OCI-LY1 (cell line): ENCODE measurements at regions not wholly inside any gene's neighbourhood (a gene's known extent, or its start where the extent isn't known, plus 50 kb on each side); places are given as distances from the start of the nearest gene placed in this dataset.

Source experiments
- H2AFZ ChIP-seq: fragments of 200-600 bp; sonication (generic), shearing (Covaris generic); 2 replicates; pipeline ENCODE4 v1.6.0; 2014; ENCODE audit warnings: antibody characterized with exemption, mild to moderate bottlenecking, low read length
- H3F3A ChIP-seq: fragments of 200-600 bp; sonication (generic), shearing (Covaris generic); 2 replicates; pipeline ENCODE4 v1.6.0; 2014; ENCODE audit warnings: mild to moderate bottlenecking, antibody characterized with exemption, low read length, moderate library complexity; ENCODE audit not compliant: insufficient read depth
- H3K27ac ChIP-seq: fragments of 200-600 bp; sonication (generic); 2 replicates; pipeline ENCODE4 v1.5.1; 2014; ENCODE audit warnings: low read length, mixed run types, mild to moderate bottlenecking, low read depth; ENCODE audit not compliant: poor library complexity, severe bottlenecking
- H3K27me3 ChIP-seq: fragments of 200-600 bp; sonication (generic); 2 replicates; pipeline ENCODE4 v1.6.0; 2014; ENCODE audit warnings: antibody characterized with exemption, mild to moderate bottlenecking, low read length, moderate library complexity; ENCODE audit not compliant: insufficient read depth
- H3K36me3 ChIP-seq: fragments of 200-600 bp; sonication (generic); 2 replicates; pipeline ENCODE4 v1.6.1; 2014; ENCODE audit warnings: mild to moderate bottlenecking, antibody characterized with exemption, low read length, moderate library complexity, mixed read lengths; ENCODE audit not compliant: insufficient read depth
- H3K4me1 ChIP-seq: fragments of 200-600 bp; sonication (generic); 2 replicates; pipeline ENCODE4 v1.5.1; 2014; ENCODE audit warnings: mild to moderate bottlenecking, low read length, moderate library complexity; ENCODE audit not compliant: insufficient read depth, severe bottlenecking
- H3K4me2 ChIP-seq: fragments of 200-600 bp; sonication (generic), shearing (Covaris generic); 2 replicates; pipeline ENCODE4 v1.6.1; 2014; ENCODE audit warnings: low read length
- H3K4me3 ChIP-seq: fragments of 200-600 bp; sonication (generic); 2 replicates; pipeline ENCODE4 v1.5.1; 2014; ENCODE audit warnings: low read length, low read depth, mild to moderate bottlenecking, mixed read lengths; ENCODE audit not compliant: poor library complexity, severe bottlenecking
- H3K79me2 ChIP-seq: fragments of 200-600 bp; shearing (Covaris generic); 2 replicates; pipeline ENCODE4 v1.6.1; 2016; ENCODE audit warnings: mixed run types, low read length, mixed read lengths; ENCODE audit not compliant: insufficient read depth
- H3K9ac ChIP-seq: fragments of 200-600 bp; sonication (generic), shearing (Covaris generic); 2 replicates; pipeline ENCODE4 v1.6.1; 2014; ENCODE audit warnings: mild to moderate bottlenecking, low read length, mixed read lengths
- H3K9me2 ChIP-seq: fragments of 200-600 bp; sonication (generic), shearing (Covaris generic); 2 replicates; pipeline ENCODE4 v1.6.1; 2014; ENCODE audit warnings: low read depth, mild to moderate bottlenecking, low read length, mixed read lengths
- H3K9me3 ChIP-seq: fragments of 200-600 bp; shearing (Covaris generic); 2 replicates; pipeline ENCODE4 v1.6.1; 2014; ENCODE audit warnings: low read length, mixed read lengths
- H4K20me1 ChIP-seq: fragments of 200-600 bp; sonication (generic), shearing (Covaris generic); 2 replicates; pipeline ENCODE4 v1.6.0; 2016; ENCODE audit warnings: mild to moderate bottlenecking, low read length; ENCODE audit not compliant: insufficient read depth
- CTCF ChIP-seq: fragments of 200-600 bp; sonication (generic), shearing (Covaris generic); IDR thresholded peaks from 2 replicates; pipeline ENCODE4 v1.5.1; 2017; ENCODE audit warnings: mild to moderate bottlenecking, antibody characterized with exemption, low read length, moderate library complexity, mixed read lengths
- EZH2 ChIP-seq: fragments of 200-600 bp; sonication (generic), shearing (Covaris generic); IDR thresholded peaks from 2 replicates; pipeline ENCODE4 v1.8.0; 2017; ENCODE audit warnings: borderline replicate concordance, mixed run types, mild to moderate bottlenecking, antibody characterized with exemption, low read length, moderate library complexity, mixed read lengths

- Histone ChIP-seq H3K4me3 (no peak overlapping the region), H3K4me2 (no peak overlapping the region), H3K27me3 (no peaks in the 10 kb centered on the region), H3K9me3 (no peaks in the 10 kb centered on the region), H2AFZ (no peak overlapping the region), H3F3A (no peaks in the 10 kb centered on the region), H3K9ac (no peak overlapping the region), H3K27ac (no peak overlapping the region), H3K9me2 (no peaks in the 10 kb centered on the region), H3K79me2 (no peaks in the 10 kb centered on the region), H4K20me1 (no peaks in the 10 kb centered on the region), H3K36me3 (no peaks in the 10 kb centered on the region), H3K4me1 (no peaks in the 10 kb centered on the region)
- TF ChIP-seq EZH2 (no peak), CTCF (no peak)
These were observed 448.8 kb upstream of the BTBD3 start for GRCh38 chr20:11468880-11469279.

- Histone ChIP-seq H2AFZ (no peak overlapping the region), H3K9me3 (no peaks in the 10 kb centered on the region), H3K9me2 (no peaks in the 10 kb centered on the region), H4K20me1 (no peaks in the 10 kb centered on the region), H3K79me2 (no peaks in the 10 kb centered on the region), H3K27me3 (no peaks in the 10 kb centered on the region), H3K4me3 (no peak overlapping the region), H3K36me3 (no peaks in the 10 kb centered on the region), H3K27ac (no peak overlapping the region), H3F3A (no peaks in the 10 kb centered on the region), H3K4me1 (no peaks in the 10 kb centered on the region), H3K4me2 (no peak overlapping the region), H3K9ac (no peak overlapping the region)
- TF ChIP-seq CTCF (no peak), EZH2 (no peak)
These were observed 447.8 kb upstream of the BTBD3 start for GRCh38 chr20:11469795-11470435.

- Histone ChIP-seq H3K9me2 (no peaks in the 10 kb centered on the region), H3K4me1 (no peaks in the 10 kb centered on the region), H3K9me3 (no peaks in the 10 kb centered on the region), H3K27ac (no peak overlapping the region), H2AFZ (no peak overlapping the region), H3F3A (no peaks in the 10 kb centered on the region), H3K9ac (no peak overlapping the region), H3K36me3 (no peaks in the 10 kb centered on the region), H3K4me3 (no peak overlapping the region), H4K20me1 (no peaks in the 10 kb centered on the region), H3K4me2 (no peak overlapping the region), H3K27me3 (no peaks in the 10 kb centered on the region), H3K79me2 (no peaks in the 10 kb centered on the region)
- TF ChIP-seq EZH2 (no peak), CTCF (no peak)
These were observed 443.7 kb upstream of the BTBD3 start for GRCh38 chr20:11473983-11474382.
